ENCODE measurements at regions not wholly inside any gene's neighbourhood (a gene's known extent, or its start where the extent isn't known, plus 50 kb on each side); places are given as distances from the start of the nearest gene placed in this dataset.

GRCh38 chr2:240348522-240348921 is 86.9 kb upstream of the GPC1 start:
- DNase-seq, result no peak

- DNase-seq, result no peak
These were observed 86.1 kb upstream of the GPC1 start for GRCh38 chr2:240349133-240350005.

DNA sequence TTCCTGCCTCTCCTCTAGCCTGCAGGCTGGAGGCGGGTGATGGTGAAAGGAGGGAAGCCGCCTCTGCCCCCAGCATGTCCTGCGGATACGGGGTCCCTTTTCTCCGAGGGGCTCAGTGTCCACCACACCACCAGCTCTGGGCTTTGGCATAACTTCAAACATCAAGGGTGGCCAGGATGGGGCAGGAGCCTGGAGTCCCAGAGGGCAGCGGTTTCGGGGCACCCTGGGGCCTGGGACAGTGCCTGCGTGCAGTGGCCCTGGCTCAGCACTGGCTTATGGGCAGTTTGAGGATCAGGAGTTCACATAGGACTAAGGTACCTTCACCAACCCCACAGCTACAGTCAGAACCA is 85.5 kb upstream of the GPC1 start:
- no peak for DNase-seq

- DNase-seq, result no peak
These were observed 84.8 kb upstream of the GPC1 start for GRCh38 chr2:240350696-240351087.

GRCh38 chr2:240351088-240351741 is 84.2 kb upstream of the GPC1 start:
- DNase-seq, result no peak

DNA sequence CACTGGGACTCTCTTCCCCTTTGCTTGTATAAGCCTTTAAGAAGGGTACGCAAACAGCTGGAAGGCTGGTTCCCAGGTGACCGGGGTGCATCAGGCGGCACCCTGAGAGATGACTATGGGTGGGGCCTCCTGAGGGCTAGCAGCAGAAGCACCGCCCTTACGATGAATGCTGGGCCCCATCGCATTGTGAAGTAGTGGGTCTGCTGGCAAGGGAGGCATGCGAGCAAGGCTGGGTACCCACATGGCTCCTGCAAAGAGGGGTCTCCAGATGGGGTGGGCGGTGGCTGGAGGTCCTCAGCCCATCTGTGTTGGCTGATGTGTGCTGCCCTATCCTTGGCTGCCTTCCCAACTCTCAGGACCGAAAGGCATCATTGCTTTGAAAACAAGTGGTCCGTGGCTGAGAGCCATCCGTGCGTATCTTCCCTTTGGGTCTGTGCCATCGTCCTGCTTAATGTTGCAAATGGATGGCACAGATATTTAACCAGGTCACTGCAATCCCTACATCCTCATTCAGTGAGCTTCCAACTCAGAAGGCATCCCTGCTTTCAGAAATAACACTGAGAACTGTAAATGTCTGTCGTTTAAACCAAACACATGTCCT is 83.5 kb upstream of the GPC1 start:
- peak; percentile 81 for DNase-seq

DNA sequence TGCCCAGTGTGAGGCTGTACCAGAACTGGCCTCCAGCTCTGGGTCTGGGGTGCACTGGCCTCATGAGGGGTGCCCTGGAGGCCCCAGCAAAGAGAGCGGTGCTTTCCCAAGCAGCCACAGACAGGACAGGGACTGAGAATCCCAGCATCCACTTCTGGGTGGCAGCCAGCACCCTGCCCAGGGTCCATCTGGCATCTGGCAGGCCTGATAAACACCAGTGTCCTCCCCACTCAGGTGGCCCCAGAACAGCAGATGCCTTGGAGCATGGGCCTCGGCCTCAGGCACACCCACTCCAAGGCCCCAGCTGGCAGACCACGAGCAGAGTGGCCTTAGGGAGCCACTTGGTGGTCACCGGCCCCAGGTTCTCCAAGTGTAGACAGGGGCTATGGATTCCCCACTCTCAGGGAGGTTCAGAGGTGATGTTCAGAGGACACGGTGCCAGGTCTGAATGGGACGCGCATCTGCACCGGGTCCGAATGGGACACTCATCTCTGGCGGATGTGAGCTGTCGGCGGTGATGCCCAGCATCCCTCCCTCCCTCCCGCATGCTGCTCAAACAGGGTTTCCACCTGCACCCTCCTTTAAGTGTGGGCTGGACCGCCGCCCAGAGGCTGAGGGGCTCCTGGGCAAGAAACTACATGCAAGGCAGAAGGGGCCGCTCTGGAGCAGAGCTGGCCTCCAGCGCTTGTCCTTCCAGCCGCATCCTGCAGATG is 82.2 kb upstream of the GPC1 start:
- peak; percentile 49 for DNase-seq

DNA sequence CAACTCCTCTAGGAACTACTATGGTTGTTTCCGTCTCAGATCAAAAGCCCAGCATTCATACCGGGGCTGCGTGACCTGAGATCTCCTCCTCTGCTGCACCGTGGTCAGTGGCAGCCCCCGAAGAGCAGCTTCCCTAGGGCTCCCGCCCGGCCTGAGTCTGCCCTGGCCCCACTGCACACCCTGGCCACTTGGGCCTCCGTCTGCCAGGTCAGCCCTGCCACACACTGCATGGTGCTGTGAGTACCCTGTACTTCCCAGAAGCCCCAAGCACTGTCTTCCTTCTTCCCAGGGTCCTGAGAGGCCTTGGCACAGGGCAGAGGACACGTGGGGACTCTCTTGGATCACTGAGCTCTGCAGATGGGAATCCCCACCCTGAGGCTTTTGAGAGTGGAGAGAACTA is 81.5 kb upstream of the GPC1 start:
- no peak for DNase-seq

GRCh38 chr2:240355001-240355891 is 80.2 kb upstream of the GPC1 start:
- DNase-seq, result no peak

DNA sequence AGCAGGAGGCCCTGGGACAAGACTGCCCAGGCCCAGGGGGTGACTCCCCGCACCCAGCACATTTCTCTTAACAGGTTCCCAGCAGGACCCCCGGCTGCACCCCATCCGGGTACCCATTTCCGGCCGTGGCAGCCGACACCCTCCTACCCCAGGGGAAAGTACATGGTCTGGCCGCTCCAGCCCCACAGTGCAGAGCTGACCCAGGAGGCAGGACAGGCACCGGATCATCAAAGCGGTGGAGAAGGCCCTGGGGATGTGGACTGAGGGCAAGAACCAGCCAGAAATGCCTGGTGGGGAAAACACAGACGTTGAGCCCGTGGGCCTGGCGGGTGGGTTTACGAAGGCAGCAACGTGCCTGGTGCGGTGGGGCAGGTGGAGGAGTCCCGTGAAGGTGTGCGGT is 79.5 kb upstream of the GPC1 start:
- no peak for DNase-seq

- no peak for DNase-seq
These were observed 78.5 kb upstream of the GPC1 start for GRCh38 chr2:240356700-240357640.

DNA sequence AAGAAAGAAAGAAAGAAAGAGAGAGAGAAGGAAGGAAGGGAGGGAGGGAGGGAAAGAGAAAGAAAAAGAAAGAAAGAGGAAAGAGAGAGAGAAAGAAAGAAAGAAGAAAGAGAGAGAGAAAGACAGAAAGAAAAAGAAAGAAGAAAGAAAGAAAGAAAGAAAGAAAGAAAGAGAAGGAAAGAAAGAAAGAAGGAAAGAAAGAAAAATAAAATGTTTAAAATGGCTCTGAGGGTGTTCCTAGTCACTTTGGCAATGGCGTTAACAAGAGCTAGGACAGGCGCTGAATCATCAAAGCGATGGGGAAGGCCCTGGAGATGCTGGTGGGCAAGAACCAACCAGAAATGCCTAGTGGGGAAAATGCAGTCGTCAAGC is 77.8 kb upstream of the GPC1 start:
- DNase-seq, result no peak

GRCh38 chr2:240358080-240358479 is 77.4 kb upstream of the GPC1 start:
- DNase-seq, result no peak

GRCh38 chr2:240358821-240359397 is 76.6 kb upstream of the GPC1 start:
- no peak for DNase-seq

- DNase-seq, result no peak
These were observed 75.8 kb upstream of the GPC1 start for GRCh38 chr2:240359695-240360094.

GRCh38 chr2:240360645-240361475 is 74.6 kb upstream of the GPC1 start:
- no peak for DNase-seq

DNA sequence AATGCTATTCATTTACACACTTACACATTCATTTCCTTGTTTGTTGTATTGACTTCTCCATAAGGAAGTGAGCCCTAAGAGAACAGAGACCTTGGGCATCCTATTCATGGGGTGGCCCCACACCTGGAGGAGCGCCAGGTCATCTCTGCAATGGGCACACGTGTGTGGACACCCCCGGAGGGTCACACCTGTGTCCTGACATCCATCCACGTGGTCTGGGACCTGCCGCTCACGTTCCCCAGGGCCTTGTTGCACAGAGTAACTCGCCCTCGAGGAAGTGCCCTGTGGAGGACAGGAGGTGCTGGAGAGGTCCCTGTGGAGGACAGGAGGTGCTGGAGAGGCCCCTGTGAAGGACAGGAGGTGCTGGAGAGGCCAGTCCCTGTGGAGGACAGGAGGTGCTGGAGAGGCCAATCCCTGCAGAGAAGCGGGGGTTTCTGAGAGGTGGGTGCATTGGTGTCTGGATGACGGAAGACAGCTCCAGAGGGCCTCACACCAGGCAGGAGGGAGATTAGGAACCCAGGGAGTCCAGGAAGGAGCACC is 73.2 kb upstream of the GPC1 start:
- DNase-seq, result no peak

DNA sequence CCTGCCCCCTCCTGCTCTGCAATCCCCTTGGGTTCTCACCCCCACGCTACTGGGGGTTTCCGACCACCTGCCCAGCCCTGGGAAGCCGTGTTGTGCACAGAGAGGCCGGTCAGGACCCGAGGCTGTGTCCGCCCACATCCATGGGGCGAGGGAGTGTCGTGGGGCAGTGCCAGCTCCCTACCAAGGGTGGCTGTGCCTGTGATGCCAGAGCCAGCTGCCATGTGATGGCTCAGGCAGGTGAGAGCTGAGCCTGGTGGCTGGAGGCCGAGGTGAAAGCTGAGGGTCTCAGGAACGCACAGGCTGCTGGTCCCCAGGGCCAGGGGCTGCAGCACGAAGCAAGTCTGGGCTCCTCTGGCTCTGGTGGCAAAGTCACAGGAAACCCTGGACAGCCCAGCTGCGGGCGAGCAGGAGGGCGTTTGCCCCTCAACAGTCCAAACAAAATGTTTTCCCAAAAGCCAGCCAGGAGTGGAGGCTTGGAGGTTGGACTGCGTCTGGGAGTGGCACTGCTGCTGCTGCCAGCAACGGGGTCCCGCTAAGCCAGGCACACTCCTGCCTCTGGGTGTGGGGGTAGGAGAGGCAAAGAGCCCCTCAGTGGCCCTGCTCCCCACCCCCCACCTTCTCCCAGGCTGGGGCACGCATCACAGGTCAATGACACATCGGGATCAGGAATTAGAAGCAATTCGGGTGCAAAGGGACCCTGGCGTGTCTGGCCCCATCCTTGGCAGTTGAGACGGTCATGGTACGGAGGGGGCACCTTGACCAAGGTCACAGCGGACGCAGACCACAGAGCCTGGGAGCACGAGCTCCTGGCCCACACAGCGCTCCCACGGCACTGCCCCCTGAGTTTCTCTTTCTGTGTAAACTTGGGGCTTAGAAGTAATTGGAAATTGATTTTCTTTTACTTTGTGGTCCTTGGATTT is 72.4 kb upstream of the GPC1 start:
- DNase-seq, result no peak
